ENCODE measurements at regions not wholly inside any gene's neighbourhood (a gene's known extent, or its start where the extent isn't known, plus 50 kb on each side); places are given as distances from the start of the nearest gene placed in this dataset.

GRCh38 chr7:20864221-20864620 lies 77.5 kb upstream of the SP8 start:
- TF ChIP-seq POLR2A (IDR thresholded peaks at IDR 0.05; ENCODE audit: low read depth, low read length) (no peak), SMC3 (IDR thresholded peaks at IDR 0.05; ENCODE audit: low read depth, low read length) (no peak), MAFK (IDR thresholded peaks at IDR 0.05; ENCODE audit: low read depth, low read length) (no peak)
